Tibial nerve (tissue), 4 donors: ENCODE measurements at regions not wholly inside any gene's neighbourhood (a gene's known extent, or its start where the extent isn't known, plus 50 kb on each side); places are given as distances from the start of the nearest gene placed in this dataset.
A peak's percentile ranks its signal among the peaks of the same experiment; 100 is the strongest.
"Not testable (repeated sequence)": the region's sequence is repeated elsewhere in the genome, so short reads cannot be mapped to it uniquely, and the experiment has no call there.

Source experiments
- DNase-seq, 2 donors: peaks; one replicate each; pipeline ENCODE4 v3.0.0-alpha.2; 2019; ENCODE audit warnings: low spot score in 2 of 2
- H3K27ac ChIP-seq, 4 donors: fragments of 200-600 bp; sonication (generic) in 3 of 4; one replicate each; pipeline ENCODE4 v1.5.1; 2017 to 2019; ENCODE audit warnings: mild to moderate bottlenecking in 1 of 4
- H3K27me3 ChIP-seq, 2 donors: fragments of 200-600 bp; sonication (generic) in 1 of 2; one replicate each; pipeline versions ENCODE4 v1.5.1 to v1.6.0; 2017 to 2019
- H3K36me3 ChIP-seq, 3 donors: fragments of 200-600 bp; sonication (generic); one replicate each; pipeline ENCODE4 v1.5.1; 2018 to 2019
- H3K4me1 ChIP-seq, 4 donors: fragments of 200-600 bp; sonication (generic) in 3 of 4; one replicate each; pipeline ENCODE4 v1.5.1; 2017 to 2019
- H3K4me3 ChIP-seq, 4 donors: fragments of 200-600 bp; sonication (generic) in 3 of 4; one replicate each; pipeline ENCODE4 v1.5.1; 2017 to 2019; ENCODE audit warnings: mild to moderate bottlenecking in 1 of 4, moderate library complexity in 1 of 4
- H3K9me3 ChIP-seq, 4 donors: fragments of 200-600 bp; sonication (generic) in 3 of 4; one replicate each; pipeline ENCODE4 v1.5.1; 2017 to 2019
- EP300 ChIP-seq, 2 donors: sonication (generic); formaldehyde crosslinking; IDR thresholded peaks; one replicate each; pipeline ENCODE4 v1.6.1; 2017; ENCODE audit warnings: antibody characterized with exemption in 2 of 2, mild to moderate bottlenecking in 1 of 2
- POLR2A ChIP-seq, 2 donors: fragments of 450-650 bp; IDR thresholded peaks; one replicate each; pipeline ENCODE4 v1.6.1; 2017; ENCODE audit warnings: antibody characterized with exemption in 2 of 2, mild to moderate bottlenecking in 2 of 2, moderate library complexity in 2 of 2
- WGBS, 2 donors: methylation state at CpG; one replicate each; pipeline ENCODE4 v1.1.5; 2018; 5-methylcytosine and 5-hydroxymethylcytosine counted together
- TF ChIP-seq, protein P1 (sequence below), 5 experiments: fragments of 200-600 bp in 3 of 5; fragments of 450-650 bp in 2 of 5; sonication (generic) in 3 of 5; IDR thresholded peaks; one replicate each; pipeline ENCODE4 v1.5.1; 2016 to 2019; ENCODE audit warnings: antibody characterized with exemption in 5 of 5, mild to moderate bottlenecking in 3 of 5, moderate library complexity in 2 of 5

DNA sequence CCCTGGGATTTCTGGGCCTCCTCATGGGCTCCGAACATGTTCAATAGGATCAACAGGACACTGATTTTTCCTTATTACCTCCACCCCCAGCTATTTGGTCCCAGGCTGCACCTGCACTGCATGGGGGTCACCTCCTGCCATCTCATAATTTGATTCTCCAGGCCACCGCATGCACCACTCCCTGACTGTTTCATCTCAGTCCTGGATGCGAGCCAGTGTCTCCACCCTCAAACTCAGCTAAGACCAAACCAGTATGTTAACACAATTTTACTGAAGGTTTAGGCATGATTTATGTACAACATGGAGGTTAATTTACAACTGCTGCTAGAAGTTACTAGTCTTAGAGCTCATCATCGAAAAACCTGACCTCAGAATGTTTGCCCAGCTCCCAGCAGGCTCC, 249.5 kb downstream of the UACA start:
- TF ChIP-seq POLR2A (IDR thresholded peaks at IDR 0.05) (no peak), EP300 (IDR thresholded peaks at IDR 0.05) (no peak)
- TF ChIP-seq, protein P1, sequence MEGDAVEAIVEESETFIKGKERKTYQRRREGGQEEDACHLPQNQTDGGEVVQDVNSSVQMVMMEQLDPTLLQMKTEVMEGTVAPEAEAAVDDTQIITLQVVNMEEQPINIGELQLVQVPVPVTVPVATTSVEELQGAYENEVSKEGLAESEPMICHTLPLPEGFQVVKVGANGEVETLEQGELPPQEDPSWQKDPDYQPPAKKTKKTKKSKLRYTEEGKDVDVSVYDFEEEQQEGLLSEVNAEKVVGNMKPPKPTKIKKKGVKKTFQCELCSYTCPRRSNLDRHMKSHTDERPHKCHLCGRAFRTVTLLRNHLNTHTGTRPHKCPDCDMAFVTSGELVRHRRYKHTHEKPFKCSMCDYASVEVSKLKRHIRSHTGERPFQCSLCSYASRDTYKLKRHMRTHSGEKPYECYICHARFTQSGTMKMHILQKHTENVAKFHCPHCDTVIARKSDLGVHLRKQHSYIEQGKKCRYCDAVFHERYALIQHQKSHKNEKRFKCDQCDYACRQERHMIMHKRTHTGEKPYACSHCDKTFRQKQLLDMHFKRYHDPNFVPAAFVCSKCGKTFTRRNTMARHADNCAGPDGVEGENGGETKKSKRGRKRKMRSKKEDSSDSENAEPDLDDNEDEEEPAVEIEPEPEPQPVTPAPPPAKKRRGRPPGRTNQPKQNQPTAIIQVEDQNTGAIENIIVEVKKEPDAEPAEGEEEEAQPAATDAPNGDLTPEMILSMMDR (IDR thresholded peaks at IDR 0.05), result no peak
- WGBS, 2 donors, result 85 to 93% methylated on average over 4 of the region's 4 CpGs

DNA sequence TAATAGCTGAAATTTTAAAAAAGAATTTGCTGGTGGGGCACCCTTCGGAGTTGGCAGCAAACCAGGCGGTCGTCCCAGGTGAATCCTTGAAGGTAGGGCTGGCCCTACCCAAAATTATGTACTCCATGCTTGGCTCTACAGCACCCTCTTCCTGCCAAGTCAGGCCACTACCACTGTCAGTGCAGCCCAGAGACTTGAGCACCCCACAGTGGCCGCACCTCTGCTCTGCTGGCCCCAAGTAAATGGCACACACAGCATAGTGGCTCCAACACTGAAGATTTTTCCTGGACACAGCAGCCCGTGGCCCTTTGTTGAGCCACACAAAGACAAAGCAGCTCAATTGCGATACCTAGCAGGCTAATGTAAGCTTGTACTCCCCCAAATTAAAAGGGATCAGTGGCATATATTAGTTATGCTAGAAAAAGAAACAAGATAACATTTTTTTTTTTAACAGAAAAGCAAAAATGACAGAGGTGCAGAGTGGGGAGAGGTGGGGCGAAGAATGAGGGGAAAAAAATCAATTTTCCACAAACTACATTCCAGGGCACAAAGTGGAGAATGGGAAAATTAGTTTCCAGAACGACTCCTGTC, 250.5 kb downstream of the UACA start:
- TF ChIP-seq, protein P1 (IDR thresholded peaks at IDR 0.05), result peak in 1 of 5 experiments; percentile 35
- TF ChIP-seq EP300 (IDR thresholded peaks at IDR 0.05), result no peak
- no peak for TF ChIP-seq POLR2A (IDR thresholded peaks at IDR 0.05)
- no peaks in the 10 kb centered on the region for H3K27me3 ChIP-seq
- H3K9me3 ChIP-seq, result peaks cover 0 to 30% (median 8%) of the 10 kb centered on the region in 4 donors
- H3K27ac ChIP-seq, result no peak overlapping the region
- DNase-seq, result no peak
- no peaks in the 10 kb centered on the region for H3K4me1 ChIP-seq
- H3K4me3 ChIP-seq, result no peak overlapping the region
- H3K36me3 ChIP-seq, result no peaks in the 10 kb centered on the region
- 75 to 79% methylated on average over 8 of the region's 8 CpGs for WGBS, 2 donors

More for the DNA sequence above, 249.5 kb downstream of the UACA start:
- H3K27me3 ChIP-seq, result no peaks in the 10 kb centered on the region
- no peaks in the 10 kb centered on the region for H3K4me1 ChIP-seq
- no peak overlapping the region for H3K4me3 ChIP-seq
- no peak for DNase-seq
- H3K27ac ChIP-seq, result no peak overlapping the region
- peaks cover 0 to 30% (median 8%) of the 10 kb centered on the region in 4 donors for H3K9me3 ChIP-seq
- no peaks in the 10 kb centered on the region for H3K36me3 ChIP-seq

DNA sequence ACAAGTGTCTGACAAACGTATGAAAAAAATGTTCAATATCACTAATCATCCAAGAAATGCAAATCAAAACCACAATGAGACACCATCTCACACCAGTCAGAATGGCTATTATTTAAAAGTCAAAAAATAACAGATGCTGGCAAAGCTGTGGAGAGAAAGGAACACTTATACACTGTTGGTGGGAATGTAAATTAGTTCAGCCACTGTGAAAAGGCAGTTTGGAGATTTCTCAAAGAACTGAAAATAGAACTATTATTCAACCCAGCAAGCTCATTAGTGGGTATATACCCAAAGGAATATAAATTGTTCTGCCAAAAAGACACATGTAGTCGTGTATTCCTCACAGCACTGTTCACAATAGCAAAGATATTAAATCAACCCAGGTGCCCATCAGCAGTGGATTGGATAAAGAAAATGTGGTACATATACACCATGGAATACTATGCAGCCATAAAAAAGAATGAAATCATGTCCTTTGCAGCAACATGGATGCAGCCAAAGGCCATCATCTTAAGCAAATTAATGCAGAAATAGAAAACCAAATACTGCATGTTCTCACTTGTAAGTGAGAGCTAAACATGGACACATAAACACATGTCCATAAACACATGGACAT, 251.3 kb downstream of the UACA start:
- H3K4me1 ChIP-seq, DNase-seq, H3K4me3 ChIP-seq, H3K36me3 ChIP-seq, H3K27me3 ChIP-seq, H3K27ac ChIP-seq: not testable (repeated sequence)
- peaks cover 0 to 30% (median 8%) of the 10 kb centered on the region in 4 donors for H3K9me3 ChIP-seq
- 48 to 51% methylated on average over 2 of the region's 2 CpGs for WGBS, 2 donors

DNA sequence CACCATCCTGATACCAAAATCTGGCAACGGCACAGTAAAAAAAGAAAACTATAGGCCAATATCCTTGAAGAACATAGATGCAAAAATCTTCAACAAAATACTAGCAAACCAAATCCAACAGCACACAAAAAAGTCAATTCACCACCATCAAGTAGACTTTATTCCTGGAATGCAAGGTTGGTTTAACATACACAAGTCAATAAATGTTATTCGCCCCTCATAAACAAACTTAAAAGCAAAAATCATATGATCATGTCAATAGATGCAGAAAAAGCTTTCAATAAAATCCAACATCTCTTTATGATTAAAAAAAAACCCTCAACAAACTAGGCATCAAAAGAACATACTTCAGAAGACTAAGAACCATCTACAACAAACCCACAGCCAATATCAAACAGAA, 252.9 kb downstream of the UACA start:
- DNase-seq, result no peak
- TF ChIP-seq EP300 (IDR thresholded peaks at IDR 0.05) (no peak), POLR2A (IDR thresholded peaks at IDR 0.05) (no peak)
- TF ChIP-seq, protein P1 (IDR thresholded peaks at IDR 0.05), result no peak

DNA sequence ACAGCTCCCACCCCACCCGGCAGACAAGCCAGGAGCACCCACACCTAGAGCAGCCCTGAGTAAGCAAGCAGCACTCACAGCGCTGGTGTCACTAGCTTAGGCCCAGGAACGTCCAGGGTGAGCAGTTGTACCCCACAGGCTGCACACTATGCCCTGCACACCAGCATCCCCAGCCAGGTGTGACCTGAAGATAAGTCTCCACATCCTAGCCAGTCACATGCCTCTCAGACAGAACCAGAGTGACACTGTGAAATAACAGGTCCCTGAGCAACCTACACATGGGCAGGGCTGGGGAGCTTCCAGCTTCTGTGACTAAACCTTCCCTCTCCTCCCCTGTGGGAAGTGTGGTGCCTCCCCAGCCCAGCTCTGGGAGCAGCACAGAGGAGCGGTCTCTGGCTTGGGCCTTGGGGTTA, 253.6 kb downstream of the UACA start:
- no peak for TF ChIP-seq POLR2A (IDR thresholded peaks at IDR 0.05)
- TF ChIP-seq, protein P1 (IDR thresholded peaks at IDR 0.05), result no peak
- TF ChIP-seq EP300 (IDR thresholded peaks at IDR 0.05), result no peak
- peaks cover 0 to 30% (median 8%) of the 10 kb centered on the region in 4 donors for H3K9me3 ChIP-seq
- H3K4me3 ChIP-seq, result no peak overlapping the region
- H3K4me1 ChIP-seq, result peaks cover 0 to 14% (median 8%) of the 10 kb centered on the region in 4 donors
- H3K27me3 ChIP-seq, result no peaks in the 10 kb centered on the region
- WGBS, 2 donors, result 94 to 95% methylated on average over 4 of the region's 4 CpGs
- H3K36me3 ChIP-seq, result no peaks in the 10 kb centered on the region
- DNase-seq, result no peak
- no peak overlapping the region for H3K27ac ChIP-seq

More for the DNA sequence above, 252.9 kb downstream of the UACA start:
- Histone ChIP-seq H3K4me3 (no peak overlapping the region), H3K27me3 (no peaks in the 10 kb centered on the region), H3K4me1 (peaks cover 0 to 7% (median 1%) of the 10 kb centered on the region in 4 donors), H3K36me3 (no peaks in the 10 kb centered on the region), H3K27ac (no peak overlapping the region), H3K9me3 (peaks cover 0 to 30% (median 8%) of the 10 kb centered on the region in 4 donors)
- 97 to 99% methylated on average over 2 of the region's 2 CpGs for WGBS, 2 donors
